IMR-90 (cell line): ENCODE measurements at regions not wholly inside any gene's neighbourhood (a gene's known extent, or its start where the extent isn't known, plus 50 kb on each side); places are given as distances from the start of the nearest gene placed in this dataset.
A peak's percentile ranks its signal among the peaks of the same experiment; 100 is the strongest.

ENCODE experiments used
- ATAC-seq: fragments of 200-7000 bp; cut with Tn5 transposase; 2 replicates; pipeline ENCODE4 v1.9.1; 2020; ENCODE audit warnings: low read depth, mild to moderate bottlenecking, moderate library complexity
- BruUV-seq: library from RNA; stranded (reverse); fragments of 400-500 nt; replicated peaks from 2 replicates; lab custom pipeline; 2021; lab: Mats Ljungman, UMichigan
- CTCF ChIA-PET: fragments of 300-600 bp; formaldehyde crosslinking; extraction: SDS; loops from one replicate; lab custom pipeline; 2021; ENCODE audit warnings: antibody characterized with exemption; lab: Yijun Ruan, JAX
- POLR2A ChIA-PET: fragments of 300-600 bp; sonication (Branson Sonifier 250); formaldehyde crosslinking; loops from one replicate; lab custom pipeline; 2022; ENCODE audit warnings: antibody characterized with exemption; ENCODE audit not compliant: unreplicated experiment; lab: Charles Lee
- DNase-seq: peaks from one replicate; pipeline ENCODE4 v3.0.0; 2013
- H2AFZ ChIP-seq: replicated peaks from 2 replicates; pipeline ENCODE3; 2013; ENCODE audit warnings: low read length, mild to moderate bottlenecking; ENCODE audit not compliant: poor library complexity
- H2AK5ac ChIP-seq: 2 replicates; pipeline ENCODE4 v1.6.1; 2013; ENCODE audit warnings: low read depth, low read length, inconsistent platforms
- H2AK9ac ChIP-seq: replicated peaks from 2 replicates; pipeline ENCODE3; 2013; ENCODE audit warnings: mild to moderate bottlenecking, low read depth, low read length, moderate library complexity; ENCODE audit not compliant: poor library complexity
- H2BK120ac ChIP-seq: 2 replicates; pipeline ENCODE4 v1.6.1; 2013; ENCODE audit warnings: low read depth, low read length, inconsistent platforms
- H2BK15ac ChIP-seq: 3 replicates; pipeline ENCODE4 v1.6.1; 2013; ENCODE audit warnings: low read depth, low read length, inconsistent platforms
- H2BK20ac ChIP-seq: 2 replicates; pipeline ENCODE4 v1.6.1; 2013; ENCODE audit warnings: low read depth, mild to moderate bottlenecking, inconsistent platforms, low read length, moderate library complexity
- H2BK5ac ChIP-seq: 2 replicates; pipeline ENCODE4 v1.6.1; 2013; ENCODE audit warnings: mild to moderate bottlenecking, low read depth, low read length, inconsistent platforms; ENCODE audit not compliant: poor library complexity, severe bottlenecking
- H3K14ac ChIP-seq: replicated peaks from 2 replicates; pipeline ENCODE4 v1.6.1; 2013; ENCODE audit warnings: low read depth, low read length, inconsistent platforms
- H3K18ac ChIP-seq: 2 replicates; pipeline ENCODE4 v1.6.1; 2013; ENCODE audit warnings: low read depth, low read length, control low read depth
- H3K23ac ChIP-seq: 2 replicates; pipeline ENCODE4 v1.6.1; 2013; ENCODE audit warnings: low read depth, low read length, inconsistent platforms
- H3K27ac ChIP-seq: 2 replicates; pipeline ENCODE4 v1.5.1; 2013; ENCODE audit warnings: mild to moderate bottlenecking, control low read depth, low read length; ENCODE audit not compliant: insufficient read depth
- H3K27me3 ChIP-seq: 2 replicates; pipeline ENCODE4 v1.6.1; 2013; ENCODE audit warnings: low read length; ENCODE audit not compliant: control insufficient read depth, insufficient read depth
- H3K36me3 ChIP-seq: 2 replicates; pipeline ENCODE4 v1.6.1; 2013; ENCODE audit warnings: low read length, mixed read lengths; ENCODE audit not compliant: control insufficient read depth, insufficient read depth
- H3K4ac ChIP-seq: 2 replicates; pipeline ENCODE4 v1.6.1; 2013; ENCODE audit warnings: low read depth, low read length, inconsistent platforms
- H3K4me1 ChIP-seq: 2 replicates; pipeline ENCODE4 v1.6.1; 2013; ENCODE audit warnings: low read length, mixed read lengths; ENCODE audit not compliant: control insufficient read depth, insufficient read depth
- H3K4me2 ChIP-seq: 2 replicates; pipeline ENCODE4 v1.6.1; 2013; ENCODE audit warnings: low read depth, mild to moderate bottlenecking, control low read depth, low read length, moderate library complexity
- H3K4me3 ChIP-seq: 2 replicates; pipeline ENCODE4 v1.5.1; 2013; ENCODE audit warnings: low read depth, mild to moderate bottlenecking, control low read depth, low read length, moderate library complexity; ENCODE audit not compliant: insufficient read depth
- H3K56ac ChIP-seq: 2 replicates; pipeline ENCODE4 v1.6.1; 2013; ENCODE audit warnings: low read length, inconsistent platforms; ENCODE audit not compliant: insufficient read depth; ENCODE audit errors: extremely low read depth
- H3K79me1 ChIP-seq, 2 experiments: 2 replicates each; pipeline ENCODE4 v1.6.1; 2013; ENCODE audit warnings: low read length in 2 of 2, inconsistent platforms in 1 of 2, low read depth in 1 of 2
- H3K9ac ChIP-seq: 2 replicates; pipeline ENCODE4 v1.6.1; 2013; ENCODE audit warnings: low read depth, low read length, control low read depth
- H3K9me1 ChIP-seq: 2 replicates; pipeline ENCODE4 v1.6.1; 2013; ENCODE audit warnings: low read length, inconsistent platforms; ENCODE audit not compliant: insufficient read depth
- H3K9me3 ChIP-seq: 2 replicates; pipeline ENCODE4 v1.6.1; 2013; ENCODE audit warnings: low read length; ENCODE audit not compliant: control insufficient read depth, insufficient read depth
- H4K20me1 ChIP-seq: 2 replicates; pipeline ENCODE4 v1.6.1; 2013; ENCODE audit warnings: low read length, inconsistent platforms; ENCODE audit not compliant: insufficient read depth
- H4K5ac ChIP-seq: 2 replicates; pipeline ENCODE4 v1.6.1; 2013; ENCODE audit warnings: mild to moderate bottlenecking, low read depth, low read length, control low read depth
- H4K8ac ChIP-seq, 2 experiments: 2 replicates each; pipeline ENCODE4 v1.6.1; 2013; ENCODE audit warnings: low read depth in 2 of 2, low read length in 2 of 2, control low read depth in 1 of 2, inconsistent platforms in 1 of 2
- H4K91ac ChIP-seq: 2 replicates; pipeline ENCODE4 v1.6.1; 2013; ENCODE audit warnings: low read depth, low read length, inconsistent platforms; ENCODE audit not compliant: insufficient read depth
- FOS ChIP-seq: fragments of 150-350 bp; IDR thresholded peaks from 2 replicates; pipeline ENCODE4 v1.6.1; 2016; ENCODE audit warnings: low read depth, low read length
- WGBS, 2 experiments: methylation state at CpG; one replicate each; pipeline versions ENCODE4 v1.1.5 to v1.1.7; 2013; ENCODE audit warnings: missing lambda C conversion rate in 2 of 2; ENCODE audit not compliant: insufficient read length in 1 of 2; ENCODE audit errors: extremely low coverage in 2 of 2; 5-methylcytosine and 5-hydroxymethylcytosine counted together
- dilution Hi-C: fragments of 300-500 bp; cut with HindIII; formaldehyde crosslinking; loops from one replicate; pipeline ENCODE4 v1.14.3; 2018; ENCODE audit warnings: low sequenced_read_pairs; ENCODE audit not compliant: unreplicated experiment
- in situ Hi-C: fragments of 300-500 bp; cut with MboI; formaldehyde crosslinking; loops from 3 replicates; pipeline ENCODE4 v1.14.3; 2019; ENCODE audit warnings: low sequenced_read_pairs, inconsistent platforms, mixed read lengths
- intact Hi-C: fragments of 100-400 bp; cut with micrococcal nuclease; formaldehyde crosslinking; loops from 2 replicates; pipeline ENCODE4 v1.10.0; 2022

- Histone ChIP-seq H3K4me3 (no peak overlapping the region), H2AFZ (no peak overlapping the region), H2AK5ac (0 out of 2 replicates have a peak overlapping the region, but pooled peaks have one; percentile 43), H3K56ac (no peak overlapping the region), H3K4ac (0 out of 2 replicates have a peak overlapping the region, but pooled peaks have one; percentile 8), H3K18ac (peak overlapping the region; percentile 77), H3K23ac (no peak overlapping the region), H3K27ac (no peak overlapping the region), H2BK5ac (peak overlapping the region; percentile 73), H2BK15ac (peak overlapping the region; percentile 77; the same call in 1 of the 3 replicates), H3K4me1 (peaks cover 14% of the 10 kb centered on the region), H3K4me2 (no peak overlapping the region), H4K8ac (peak overlapping the region; percentile 30 to 42; a peak in 2 of 4 replicates), H3K9me1 (peaks cover 5% of the 10 kb centered on the region; the same call in 1 of the 2 replicates), H3K79me1 (no peaks in the 10 kb centered on the region), H3K36me3 (no peaks in the 10 kb centered on the region), H3K27me3 (no peaks in the 10 kb centered on the region), H4K20me1 (no peaks in the 10 kb centered on the region), H4K5ac (peak overlapping the region; percentile 43), H2BK120ac (peak overlapping the region; percentile 57), H4K91ac (0 out of 2 replicates have a peak overlapping the region, but pooled peaks have one; percentile 18), H2AK9ac (no peak overlapping the region), H3K9ac (no peak overlapping the region), H3K14ac (peak overlapping the region; percentile 25; the same call in 1 of the 2 replicates), H3K9me3 (no peaks in the 10 kb centered on the region), H2BK20ac (peak overlapping the region; percentile 59; the same call in 1 of the 2 replicates)
- TF ChIP-seq FOS = no peak
- intact Hi-C loops = no loop called here
- CTCF ChIA-PET = interaction anchor here (0.5 to 1.9 kb wide), 4 partner anchors 11 to 383 kb away, joined by 3 to 11 read pairs (median 6); no protein-coding TSS in a partner anchor
- BruUV-seq = no TSS peak
- POLR2A ChIA-PET = no interaction called here
- DNase-seq (peak; percentile 33), ATAC-seq (no peak)
- in situ Hi-C loops = no loop called here
- no CpG with 5 or more reads among the region's 1 CpG for WGBS, 2 experiments
- dilution Hi-C loops = no loop called here
Observed at GRCh38 chr4:74544655-74545361, 99.9 kb downstream of the AREG start.
